ENCODE measurements at regions not wholly inside any gene's neighbourhood (a gene's known extent, or its start where the extent isn't known, plus 50 kb on each side); places are given as distances from the start of the nearest gene placed in this dataset.

DNA sequence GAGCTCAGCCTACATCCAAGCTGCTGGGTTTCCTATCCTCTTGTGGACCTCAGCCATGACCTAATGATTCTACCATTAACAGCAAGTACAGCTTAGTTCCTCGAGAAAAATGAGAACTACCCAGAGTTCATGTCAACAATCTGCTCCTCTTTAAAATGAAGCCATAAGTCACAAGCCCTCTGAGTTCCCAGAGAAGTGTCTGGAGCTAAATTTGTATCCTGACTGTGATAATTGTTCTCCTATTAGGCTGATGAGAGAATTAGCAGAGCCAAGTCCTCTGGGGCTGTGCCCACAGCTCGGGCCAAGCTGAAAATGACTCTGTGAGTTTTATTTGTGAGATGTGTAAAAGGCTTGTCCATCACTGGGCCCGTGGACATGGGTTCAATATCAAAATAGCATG, 145.1 kb upstream of the SMIM23 start:
- TF ChIP-seq, protein P1, sequence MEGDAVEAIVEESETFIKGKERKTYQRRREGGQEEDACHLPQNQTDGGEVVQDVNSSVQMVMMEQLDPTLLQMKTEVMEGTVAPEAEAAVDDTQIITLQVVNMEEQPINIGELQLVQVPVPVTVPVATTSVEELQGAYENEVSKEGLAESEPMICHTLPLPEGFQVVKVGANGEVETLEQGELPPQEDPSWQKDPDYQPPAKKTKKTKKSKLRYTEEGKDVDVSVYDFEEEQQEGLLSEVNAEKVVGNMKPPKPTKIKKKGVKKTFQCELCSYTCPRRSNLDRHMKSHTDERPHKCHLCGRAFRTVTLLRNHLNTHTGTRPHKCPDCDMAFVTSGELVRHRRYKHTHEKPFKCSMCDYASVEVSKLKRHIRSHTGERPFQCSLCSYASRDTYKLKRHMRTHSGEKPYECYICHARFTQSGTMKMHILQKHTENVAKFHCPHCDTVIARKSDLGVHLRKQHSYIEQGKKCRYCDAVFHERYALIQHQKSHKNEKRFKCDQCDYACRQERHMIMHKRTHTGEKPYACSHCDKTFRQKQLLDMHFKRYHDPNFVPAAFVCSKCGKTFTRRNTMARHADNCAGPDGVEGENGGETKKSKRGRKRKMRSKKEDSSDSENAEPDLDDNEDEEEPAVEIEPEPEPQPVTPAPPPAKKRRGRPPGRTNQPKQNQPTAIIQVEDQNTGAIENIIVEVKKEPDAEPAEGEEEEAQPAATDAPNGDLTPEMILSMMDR (IDR thresholded peaks at IDR 0.05): no peak
- TF ChIP-seq POLR2A (IDR thresholded peaks at IDR 0.05): no peak

Data from right lobe of liver (tissue), 4 donors.